Fibroblast of villous mesenchyme (primary cell): ENCODE measurements at regions not wholly inside any gene's neighbourhood (a gene's known extent, or its start where the extent isn't known, plus 50 kb on each side); places are given as distances from the start of the nearest gene placed in this dataset.
A peak's percentile ranks its signal among the peaks of the same experiment; 100 is the strongest.

Experiments
- DNase-seq: peaks from one replicate; pipeline ENCODE4 v3.0.0-alpha.2; 2010; ENCODE audit warnings: low read depth
- H3K4me3 ChIP-seq: 2 replicates; pipeline ENCODE4 v1.5.1; 2011; ENCODE audit warnings: low read depth, mild to moderate bottlenecking, low read length
- CTCF ChIP-seq: IDR thresholded peaks from 2 replicates; pipeline ENCODE4 v1.5.1; 2012; ENCODE audit warnings: low read depth, mild to moderate bottlenecking, low read length; ENCODE audit not compliant: insufficient read depth

GRCh38 chr4:175033162-175033561 is 115.0 kb downstream of the ADAM29 start:
- no peak overlapping the region for H3K4me3 ChIP-seq
- no peak for TF ChIP-seq CTCF
- DNase-seq, result no peak

GRCh38 chr4:175034007-175034406 is 115.8 kb downstream of the ADAM29 start:
- TF ChIP-seq CTCF, result no peak
- H3K4me3 ChIP-seq, result no peak overlapping the region
- DNase-seq, result no peak

GRCh38 chr4:175034986-175035705 is 117.0 kb downstream of the ADAM29 start:
- DNase-seq, result peak; percentile 12
- H3K4me3 ChIP-seq, result no peak overlapping the region
- TF ChIP-seq CTCF, result no peak

- DNase-seq, result peak; percentile 72
- no peak for TF ChIP-seq CTCF
- H3K4me3 ChIP-seq, result no peak overlapping the region
Observed at GRCh38 chr4:175035905-175036304, 117.7 kb downstream of the ADAM29 start.

- no peak for TF ChIP-seq CTCF
Observed at GRCh38 chr4:175048111-175048784, 130.1 kb downstream of the ADAM29 start.

GRCh38 chr4:175048906-175049305 is 130.7 kb downstream of the ADAM29 start:
- no peak overlapping the region for H3K4me3 ChIP-seq
- no peak for TF ChIP-seq CTCF
- DNase-seq, result no peak

More at GRCh38 chr4:175048111-175048784, 130.1 kb downstream of the ADAM29 start:
- H3K4me3 ChIP-seq, result no peak overlapping the region
- no peak for DNase-seq
